NCI-H526 (cell line): ENCODE measurements at regions not wholly inside any gene's neighbourhood (a gene's known extent, or its start where the extent isn't known, plus 50 kb on each side); places are given as distances from the start of the nearest gene placed in this dataset.

ENCODE experiments used
- DNase-seq, 2 experiments: peaks; one replicate each; lab custom pipeline; 2025; lab: John Stamatoyannopoulos, UW

DNA sequence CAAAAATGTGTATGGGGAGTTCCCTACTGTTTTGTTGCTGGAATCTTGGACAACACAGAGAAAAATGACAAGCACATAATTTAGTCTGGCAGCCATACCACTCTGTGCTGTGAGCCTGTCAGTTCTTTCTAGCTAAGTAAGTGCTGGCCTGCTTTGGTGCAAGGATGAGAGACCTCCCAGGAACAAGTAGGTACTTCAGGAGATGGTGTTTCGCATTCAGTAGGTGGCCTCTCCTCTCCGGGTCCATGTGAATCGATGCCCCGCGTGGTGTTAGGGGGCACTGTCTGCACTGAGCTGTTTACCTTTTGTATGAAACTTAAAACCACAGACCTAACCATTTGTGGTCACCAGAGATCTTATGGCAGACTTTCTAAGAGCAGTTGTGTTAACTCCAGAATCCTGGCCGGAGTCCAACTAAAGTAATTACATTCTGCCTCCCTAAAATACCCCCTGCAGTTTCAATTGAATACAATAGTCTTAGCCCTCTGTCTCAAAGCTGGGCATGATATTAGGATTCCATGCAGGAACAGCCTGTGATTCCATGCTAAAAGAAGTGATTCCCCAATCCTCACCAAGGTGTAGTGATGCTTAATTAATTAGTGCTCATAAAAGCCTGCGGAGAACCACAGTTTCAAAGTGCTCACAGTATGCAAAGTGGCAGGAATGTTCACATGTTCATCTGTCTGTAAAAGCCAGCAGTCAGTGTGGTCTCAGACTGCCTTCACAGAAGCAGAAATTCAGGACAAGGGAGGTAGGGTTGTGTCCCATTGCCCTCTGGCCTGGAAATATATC, 64.2 kb downstream of the LLPH start:
- peak; percentile 72 to 74 for DNase-seq

DNA sequence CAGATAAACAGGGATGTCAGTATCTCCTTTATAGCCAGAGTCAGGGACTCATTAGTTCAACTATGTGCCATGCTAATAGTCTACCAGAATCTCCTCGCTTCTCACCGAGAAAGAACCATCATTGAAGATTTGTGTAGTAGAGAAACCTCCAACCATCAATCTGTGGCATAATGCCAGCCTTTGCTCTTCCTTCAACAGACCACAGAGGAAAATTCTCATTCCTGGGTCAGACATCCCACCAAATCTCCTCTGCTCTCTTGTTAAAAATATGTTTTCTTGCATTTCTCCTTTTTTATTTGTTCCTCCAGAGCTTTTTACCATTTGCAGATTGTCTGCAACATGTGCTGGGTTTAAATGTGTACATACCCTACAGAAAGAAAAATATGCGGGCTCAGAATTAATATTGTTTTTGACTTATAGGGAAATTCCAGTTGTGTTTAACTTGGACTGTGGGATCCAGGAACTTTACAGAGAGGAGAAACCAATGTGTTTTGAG, 64.9 kb downstream of the LLPH start:
- DNase-seq, result no peak

DNA sequence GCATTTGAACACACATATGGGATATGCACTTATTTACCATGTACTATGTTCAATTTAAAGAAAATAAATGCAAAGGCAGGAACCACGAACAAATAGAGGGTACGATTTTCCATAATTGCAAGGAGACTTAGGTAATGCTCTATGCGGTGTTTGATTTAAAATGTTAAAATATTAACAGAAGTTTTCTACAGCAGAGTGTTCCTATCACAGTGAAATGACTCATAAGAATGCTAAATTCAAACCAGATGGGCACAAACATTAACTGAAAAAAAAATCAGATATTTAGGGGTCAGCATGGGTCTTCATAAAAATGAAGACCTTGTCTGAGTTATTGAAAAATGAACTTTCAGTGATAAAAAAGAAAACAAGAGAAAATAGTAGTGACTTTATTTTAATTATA, 65.4 kb downstream of the LLPH start:
- no peak for DNase-seq

DNA sequence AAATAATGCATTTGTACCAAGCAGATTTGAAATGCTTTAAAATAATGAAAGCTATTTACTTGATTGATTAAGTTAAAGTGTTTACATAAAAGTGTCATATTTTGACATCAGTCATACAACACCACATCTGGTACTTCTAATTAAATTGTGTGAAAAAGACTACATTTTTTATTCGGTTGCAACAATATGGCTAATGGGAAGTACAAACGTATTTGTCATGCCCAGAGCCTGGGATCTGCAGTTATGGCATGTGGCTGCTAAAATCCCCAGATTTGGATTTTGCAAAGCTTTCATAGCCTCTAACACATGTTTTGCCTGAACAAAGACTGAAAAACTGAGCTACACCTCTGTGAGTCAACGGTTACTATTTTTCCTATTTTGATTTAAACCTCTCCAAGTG, 66.6 kb downstream of the LLPH start:
- no peak for DNase-seq

DNA sequence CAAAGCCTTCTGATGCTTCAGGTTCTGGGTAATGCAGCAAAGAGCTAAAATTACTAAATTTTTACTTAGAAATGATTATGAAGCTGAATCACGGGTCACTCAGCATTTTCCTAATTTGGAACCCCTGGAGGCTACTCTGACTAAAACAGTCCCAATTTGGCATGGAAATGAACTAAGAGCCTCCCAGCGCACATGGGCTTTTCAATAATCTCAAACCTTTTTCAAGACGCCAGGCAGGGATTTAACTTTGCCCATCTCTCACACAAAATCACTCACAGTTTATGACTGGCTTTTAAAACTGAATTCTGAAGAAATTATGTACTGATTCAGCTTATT, 68.3 kb downstream of the LLPH start:
- no peak for DNase-seq

DNA sequence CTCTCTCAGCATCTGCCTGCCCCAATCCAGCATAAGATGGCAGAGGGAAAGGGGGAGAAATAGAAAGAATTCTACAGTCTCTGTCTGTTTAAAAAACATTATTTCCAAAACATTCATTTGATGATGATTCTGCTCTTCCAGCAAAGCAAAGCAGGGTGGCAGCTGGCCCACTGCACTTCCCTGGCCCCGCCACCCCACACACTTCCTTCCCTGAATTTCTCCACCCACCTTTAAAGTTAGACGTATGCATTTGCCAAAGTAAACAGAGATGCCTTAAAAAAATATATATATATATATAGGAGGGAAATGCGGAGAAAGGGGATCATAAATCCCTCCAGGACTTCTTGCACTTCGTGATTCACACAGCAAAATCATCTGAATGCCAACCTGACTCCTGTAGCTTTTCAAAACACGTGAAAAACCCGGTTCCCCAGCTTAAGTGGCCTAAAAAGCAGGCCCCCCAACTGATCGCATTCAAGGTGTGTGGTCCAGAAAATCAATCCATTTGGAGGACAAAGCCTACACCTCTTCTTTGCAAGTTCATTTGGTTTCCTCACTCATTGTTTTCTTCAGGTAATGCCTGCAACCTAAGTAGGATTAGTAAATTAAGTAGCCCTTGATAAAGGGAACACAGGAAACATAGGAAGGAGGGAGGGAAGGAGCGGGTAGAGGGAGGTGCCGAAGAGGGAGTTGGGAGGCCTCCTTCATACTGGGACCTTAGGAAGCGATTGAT, 68.8 kb downstream of the LLPH start:
- peak in 1 of 2 experiments; percentile 2 for DNase-seq

DNA sequence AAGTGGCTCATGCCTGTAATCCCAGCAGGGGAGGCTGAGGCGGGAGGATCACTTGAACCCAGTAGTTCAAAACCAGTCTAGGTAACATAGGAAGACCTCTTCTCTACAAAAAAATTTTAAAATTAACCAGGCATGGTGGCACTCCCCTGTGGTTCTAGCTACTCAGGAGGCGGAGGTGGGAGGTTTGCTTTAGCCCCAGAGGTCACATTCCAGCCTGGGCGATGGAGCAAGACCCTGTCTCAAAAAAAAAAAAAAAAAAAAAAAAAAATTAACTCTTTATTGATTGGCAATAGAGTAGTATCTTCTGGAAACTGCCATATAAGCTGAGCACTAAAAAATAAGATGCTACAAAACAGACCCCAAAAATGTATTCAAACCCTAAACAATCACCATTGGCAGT, 69.5 kb downstream of the LLPH start:
- no peak for DNase-seq

DNA sequence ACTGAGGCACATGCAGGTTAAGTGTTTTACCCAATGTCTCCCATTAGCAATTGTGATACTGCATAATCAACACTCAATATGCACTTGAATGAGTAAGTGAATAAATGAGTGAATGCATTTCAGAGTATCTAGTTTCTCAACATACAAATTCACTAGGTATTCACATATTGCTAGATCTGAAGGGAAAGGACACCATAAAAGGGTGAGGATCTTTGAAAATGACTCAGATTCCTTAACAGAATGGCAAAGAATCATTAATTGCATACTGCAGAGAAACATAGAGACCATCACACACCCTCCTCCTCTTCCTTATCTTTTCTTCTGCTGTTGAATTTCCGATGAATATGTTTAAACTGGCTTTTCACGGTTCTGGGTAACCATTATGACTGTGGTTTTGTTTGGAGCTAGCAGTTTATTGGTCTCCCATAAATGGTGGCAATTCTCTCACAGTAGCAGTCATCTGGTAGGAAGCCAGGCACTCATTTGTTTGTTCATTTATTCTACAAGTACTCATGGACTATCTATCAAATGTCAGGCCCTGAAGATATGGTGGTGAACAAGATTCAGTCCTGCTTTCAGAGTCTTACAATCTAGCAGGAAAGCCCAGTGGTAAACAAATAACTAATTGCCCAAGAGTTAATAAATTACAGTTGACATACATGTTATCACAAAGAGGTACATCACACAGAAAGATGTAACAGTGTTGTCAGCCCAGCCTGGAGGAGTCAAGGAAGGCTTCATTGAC, 70.2 kb downstream of the LLPH start:
- DNase-seq, result peak in 1 of 2 experiments; percentile 6

DNA sequence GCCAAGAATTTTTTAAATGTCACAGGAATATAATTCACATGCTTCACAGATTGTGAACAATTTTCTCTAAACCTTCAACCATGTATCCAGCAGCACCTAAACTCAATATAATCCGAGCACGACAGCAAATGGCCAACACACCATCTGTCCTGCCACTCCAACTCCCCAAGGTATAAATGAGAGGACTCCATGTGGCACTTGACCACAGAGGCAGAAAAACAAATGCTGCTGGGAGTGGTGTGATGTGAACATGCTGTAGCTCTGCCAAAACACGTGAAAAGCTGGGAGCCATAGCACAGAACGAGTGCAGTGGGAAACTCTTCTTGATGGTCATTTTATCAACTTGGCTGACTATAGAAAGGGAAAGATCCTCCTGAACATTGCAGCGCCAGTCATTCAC, 70.9 kb downstream of the LLPH start:
- no peak for DNase-seq

DNA sequence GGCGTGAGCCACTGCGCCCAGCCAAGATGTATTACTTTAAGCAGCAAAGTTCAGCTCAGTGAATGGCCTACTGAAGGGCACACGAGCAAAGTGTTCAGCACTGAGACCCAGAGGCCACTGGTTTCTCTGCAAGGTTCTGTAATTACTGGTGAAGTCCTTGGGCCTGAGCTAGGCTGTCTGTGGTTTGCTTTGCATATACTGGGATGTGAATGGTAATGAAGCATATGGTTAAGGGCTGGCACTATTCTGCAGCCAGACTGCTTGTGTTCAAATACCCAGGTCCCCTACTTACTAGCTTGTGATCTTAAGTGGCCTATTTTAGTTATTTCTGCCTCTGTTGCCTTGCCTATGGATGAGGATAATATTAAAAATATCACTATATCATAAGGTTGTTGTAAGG, 72.0 kb downstream of the LLPH start:
- peak; percentile 66 to 82 for DNase-seq

DNA sequence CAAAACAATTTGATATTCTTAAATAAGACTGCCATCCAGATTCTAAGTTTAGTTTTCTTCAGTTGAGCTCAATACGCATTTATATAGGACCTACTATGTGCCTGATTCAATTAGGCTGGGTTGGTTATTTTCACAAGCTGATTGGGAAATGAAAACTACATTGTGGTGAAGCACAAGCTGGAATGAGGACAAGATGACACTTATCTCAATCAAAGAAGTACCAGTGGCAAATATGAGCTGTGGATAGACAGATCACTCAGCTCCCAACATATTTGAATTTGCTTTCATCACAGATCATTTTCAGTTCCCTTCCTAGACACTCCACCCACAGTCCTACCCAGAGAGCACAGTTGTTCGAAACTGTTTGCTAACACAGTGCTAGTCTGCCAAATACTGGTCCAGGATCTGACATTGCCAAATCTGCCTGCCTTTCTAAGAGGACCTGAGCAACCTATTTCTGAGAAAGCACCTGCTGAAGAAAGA, 74.7 kb downstream of the LLPH start:
- DNase-seq, result no peak

DNA sequence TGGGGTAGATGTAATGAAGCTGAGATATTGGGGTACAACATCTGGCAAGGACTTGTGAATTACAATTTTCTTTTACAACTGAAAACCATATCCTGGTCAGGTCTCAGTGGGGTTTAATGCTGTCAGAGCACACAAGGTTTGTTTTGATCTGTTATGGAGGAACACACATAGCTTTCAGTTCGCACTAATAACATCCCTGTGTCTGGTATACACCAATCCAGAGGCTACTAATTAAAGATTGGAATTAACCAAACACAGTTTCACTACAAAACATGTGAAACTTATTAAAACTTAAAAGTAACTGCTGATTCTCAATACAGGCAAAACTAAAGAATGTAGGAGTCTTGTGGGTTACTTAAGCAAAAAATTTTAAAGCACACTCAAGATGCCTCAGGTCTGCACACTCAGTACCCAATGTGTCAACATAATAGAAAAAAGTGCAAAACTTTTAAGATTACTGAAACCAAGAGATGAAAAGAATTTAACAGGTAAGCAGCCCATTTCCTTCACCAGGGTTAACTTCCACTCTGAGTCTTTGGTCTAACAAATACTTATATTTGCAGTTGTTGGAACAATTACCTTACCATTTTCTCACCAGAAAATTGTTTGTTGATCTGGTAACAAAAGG, 77.4 kb downstream of the LLPH start:
- DNase-seq, result no peak

DNA sequence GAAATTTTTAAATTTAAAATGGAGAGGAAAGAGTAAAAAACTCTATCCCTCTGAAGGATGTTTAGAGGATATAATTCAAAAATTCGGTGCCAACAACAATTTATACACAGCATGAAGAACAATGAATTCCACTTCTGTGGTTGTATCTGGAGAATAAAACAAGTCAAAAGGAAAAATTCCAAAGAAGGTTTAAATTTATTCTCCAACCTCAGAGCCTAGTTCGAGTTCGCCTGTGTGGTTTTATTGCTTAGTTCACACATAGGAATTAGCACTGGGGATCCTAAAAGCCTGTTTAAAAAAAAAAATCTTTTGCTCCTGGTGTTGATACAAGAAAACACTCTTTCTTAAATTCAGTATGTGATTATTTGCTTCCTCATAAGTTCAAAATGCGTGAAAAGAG, 79.2 kb downstream of the LLPH start:
- no peak for DNase-seq

DNA sequence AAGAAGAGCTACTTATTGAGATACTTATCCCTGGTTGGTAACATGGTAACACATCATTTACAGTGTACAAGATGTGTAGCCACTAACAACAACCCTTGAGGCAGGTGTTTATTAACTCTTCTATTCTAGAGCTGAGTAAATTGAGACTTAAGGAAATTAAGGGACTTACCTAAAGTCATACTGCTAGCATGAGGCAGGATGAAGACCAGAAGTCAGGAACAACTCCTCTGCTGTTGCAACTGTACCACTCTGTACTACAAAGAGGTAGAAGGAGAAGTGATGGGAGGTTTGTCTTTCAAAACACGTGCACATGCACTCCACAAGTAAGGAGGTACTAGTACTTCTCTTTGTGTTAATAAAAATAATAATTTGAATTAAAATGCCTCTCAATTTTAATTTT, 79.9 kb downstream of the LLPH start:
- DNase-seq, result no peak

DNA sequence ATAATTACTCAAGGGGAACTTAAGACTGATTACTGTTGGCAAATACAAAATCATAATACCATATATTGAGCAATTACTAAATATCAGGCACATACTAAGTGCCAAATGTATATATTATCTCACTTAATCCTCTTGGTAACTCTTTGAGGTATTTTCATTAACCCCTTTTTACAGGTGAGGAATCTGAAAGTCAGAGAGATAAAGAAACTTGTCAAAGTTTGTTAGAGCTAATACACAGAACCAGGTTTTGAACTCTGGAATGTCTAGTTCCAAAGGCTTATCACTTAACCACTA, 80.3 kb downstream of the LLPH start:
- DNase-seq, result no peak

DNA sequence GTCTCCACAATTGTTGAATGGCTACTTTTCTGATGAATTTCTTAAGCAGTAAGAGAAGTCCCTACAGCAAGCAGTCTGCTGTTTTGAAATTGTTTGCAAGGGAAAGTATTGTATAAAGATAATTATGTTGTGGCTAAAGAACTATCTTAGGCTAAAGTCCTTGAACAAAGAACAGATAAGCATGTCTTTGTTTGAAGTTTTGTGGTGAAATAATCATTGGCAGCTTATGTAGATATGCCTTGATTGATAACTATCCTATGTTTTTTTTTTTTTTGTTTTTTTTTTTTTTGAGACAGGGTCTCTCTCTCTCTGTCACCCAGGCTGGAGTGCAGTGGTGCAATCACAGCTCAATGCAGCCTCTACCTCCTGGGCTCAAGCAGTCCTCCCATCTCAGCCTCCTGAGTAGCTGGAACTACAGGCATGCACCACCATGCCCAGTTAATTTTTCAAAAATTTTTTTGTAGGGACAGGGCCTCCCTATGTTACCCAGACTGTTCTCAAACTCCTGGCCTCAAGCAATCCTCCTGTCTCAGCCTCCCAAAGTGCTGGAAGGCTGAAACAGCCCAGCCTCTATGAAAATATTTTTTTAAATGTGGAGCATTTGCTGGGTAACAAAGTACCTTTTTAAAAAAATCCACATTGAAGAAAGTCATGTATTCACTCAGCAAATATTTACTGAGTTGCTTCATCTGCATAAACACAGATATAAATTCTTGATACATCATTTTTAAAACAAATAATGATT, 80.8 kb downstream of the LLPH start:
- DNase-seq, result no peak

DNA sequence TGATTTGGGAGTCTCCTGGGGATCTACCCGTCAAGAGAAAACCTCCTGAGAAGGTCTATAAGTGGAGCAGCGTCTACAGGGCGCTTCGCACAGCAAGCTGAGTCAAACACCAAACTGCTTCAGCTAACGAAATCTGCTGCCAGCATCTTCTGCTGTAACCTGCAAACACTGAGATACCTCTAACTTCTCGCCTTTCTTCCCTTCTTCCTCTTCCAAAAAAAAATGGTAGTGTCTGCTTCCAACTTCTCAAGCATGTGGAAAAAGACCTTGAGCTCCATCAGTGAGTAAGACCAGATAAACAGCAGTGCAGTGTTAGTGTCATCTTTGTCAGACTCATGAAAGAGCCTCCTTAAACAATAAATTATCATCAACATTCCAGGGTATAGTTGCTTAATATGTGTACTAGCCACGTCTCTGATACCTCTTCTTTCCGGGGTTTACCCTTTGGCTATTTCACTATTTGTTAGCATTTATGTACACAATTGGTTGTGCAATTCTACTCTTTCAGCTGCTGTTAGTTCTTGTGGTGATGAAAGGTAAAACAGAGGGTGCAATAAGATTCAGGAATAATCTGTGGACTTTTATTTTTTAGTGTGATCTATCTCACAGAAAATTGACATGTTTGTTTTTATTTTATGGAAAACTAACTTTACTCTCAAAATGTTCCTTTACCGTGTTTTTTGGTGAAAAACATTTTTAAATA, 81.6 kb downstream of the LLPH start:
- no peak for DNase-seq

DNA sequence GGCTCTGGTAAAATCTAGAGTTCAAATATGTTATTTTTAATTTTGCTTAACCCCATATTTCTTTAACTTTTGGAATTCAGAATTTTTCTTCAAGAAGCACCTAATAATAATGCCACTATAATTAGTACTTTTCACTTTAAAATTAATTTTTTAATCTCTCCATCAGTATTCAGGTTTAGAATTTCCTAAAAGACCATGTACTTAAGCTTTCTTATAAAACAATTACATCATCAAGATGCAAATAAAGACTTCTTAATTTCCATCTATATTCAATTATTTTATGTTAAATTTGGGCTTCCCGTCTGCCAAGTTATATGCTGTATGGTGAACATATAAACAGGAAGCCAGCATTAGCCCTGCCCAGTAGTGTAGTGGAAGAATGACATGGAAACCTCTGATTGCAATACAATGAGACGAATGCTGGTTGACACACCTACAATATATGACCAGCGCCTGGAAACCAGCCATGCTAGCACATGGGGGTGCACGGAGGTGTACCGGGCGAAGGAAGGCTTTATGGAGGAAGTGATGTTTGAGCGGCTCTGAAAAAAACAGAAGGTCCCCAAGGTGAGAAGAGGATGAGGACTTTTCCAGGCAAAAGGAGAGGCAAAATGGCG, 82.2 kb downstream of the LLPH start:
- no peak for DNase-seq

DNA sequence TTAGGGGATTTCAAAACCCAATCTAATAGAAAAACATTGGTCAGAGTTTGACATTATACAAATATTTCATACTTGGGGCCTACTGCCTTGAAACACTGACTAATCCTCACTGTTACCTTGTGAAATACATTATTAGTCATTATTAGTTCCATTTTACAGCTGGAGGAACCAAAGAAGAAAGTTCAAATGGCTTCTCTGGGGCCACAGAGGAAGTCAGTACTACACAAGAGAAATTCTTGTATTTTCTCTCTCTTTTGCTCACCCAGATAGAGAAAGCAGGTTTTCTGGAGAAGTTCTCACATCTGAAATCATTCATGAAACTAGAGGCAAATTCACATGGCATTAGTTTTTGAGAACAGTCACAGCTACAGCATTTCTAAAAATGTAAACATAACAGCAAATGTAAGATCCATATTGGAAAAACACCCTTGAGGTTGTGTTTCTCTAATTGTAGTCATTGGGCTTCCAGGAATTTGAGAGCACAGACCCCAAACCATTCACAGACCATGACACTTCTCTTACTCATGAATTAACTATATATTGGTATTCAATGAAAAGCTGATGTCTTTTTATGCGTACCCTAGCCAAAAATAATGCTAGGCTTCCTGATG, 83.0 kb downstream of the LLPH start:
- DNase-seq, result no peak

DNA sequence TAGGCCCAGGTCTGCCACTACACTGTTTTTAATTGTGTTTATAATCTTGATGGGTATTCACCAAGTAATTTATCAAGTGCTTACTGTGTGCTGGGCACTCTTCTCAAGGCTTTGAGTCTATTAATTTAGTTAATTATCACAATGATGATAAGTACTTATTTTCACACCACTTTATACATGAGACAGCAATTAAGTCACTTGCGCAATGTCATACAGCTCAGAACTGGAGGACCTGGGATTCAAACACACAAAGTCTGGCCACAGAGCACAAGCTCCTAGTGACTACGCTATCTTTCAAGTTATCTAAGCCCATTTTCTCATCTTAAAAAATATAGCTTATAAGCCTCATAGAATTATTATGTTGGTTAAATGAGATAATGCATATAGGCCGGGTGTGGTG, 85.0 kb downstream of the LLPH start:
- no peak for DNase-seq
